Adrenal gland (tissue), 9 donors: ENCODE measurements at regions not wholly inside any gene's neighbourhood (a gene's known extent, or its start where the extent isn't known, plus 50 kb on each side); places are given as distances from the start of the nearest gene placed in this dataset.

Experiments
- DNase-seq, 7 donors: peaks; one replicate each; pipeline ENCODE4 v3.0.0-alpha.2; 2019 to 2020
- H3K27ac ChIP-seq, 5 donors: fragments of 200-600 bp; sonication (generic) in 4 of 5; 1 replicate in 3 of 5; 2 replicates in 2 of 5; pipeline versions ENCODE4 v1.5.1 to v1.8.0; 2016 to 2020; ENCODE audit warnings: mild to moderate bottlenecking in 1 of 5
- H3K27me3 ChIP-seq: fragments of 200-600 bp; 2 replicates; pipeline ENCODE4 v1.8.0; 2021
- H3K36me3 ChIP-seq, 2 donors: fragments of 200-600 bp; replicated peaks in 1 of 2; 1 replicate in 1 of 2; 2 replicates in 1 of 2; pipeline versions ENCODE4 v1.5.1 to v1.8.0; 2018 to 2022
- H3K4me1 ChIP-seq, 2 donors: fragments of 200-600 bp; replicated peaks in 1 of 2; 1 replicate in 1 of 2; 2 replicates in 1 of 2; pipeline versions ENCODE4 v1.5.1 to v1.8.0; 2018 to 2021
- H3K4me3 ChIP-seq, 4 donors: fragments of 200-600 bp; sonication (generic) in 3 of 4; one replicate each; pipeline ENCODE4 v1.5.1; 2016 to 2018
- H3K9me3 ChIP-seq, 3 donors: fragments of 200-600 bp; sonication (generic) in 1 of 3; replicated peaks in 1 of 3; 1 replicate in 2 of 3; 2 replicates in 1 of 3; pipeline versions ENCODE4 v1.5.1 to v1.8.0; 2016 to 2021
- POLR2A ChIP-seq, 2 donors: fragments of 450-650 bp; IDR thresholded peaks; one replicate each; pipeline ENCODE4 v1.6.1; 2017; ENCODE audit warnings: antibody characterized with exemption in 2 of 2, mild to moderate bottlenecking in 2 of 2, moderate library complexity in 1 of 2
- WGBS, 4 donors: extraction: QIAGEN DNeasy Blood & Tissue Kit in 2 of 4; methylation state at CpG; one replicate each; pipeline versions ENCODE4 v1.1.5 to v1.1.7; 2013 to 2017; 5-methylcytosine and 5-hydroxymethylcytosine counted together
- intact Hi-C, 2 donors: fragments of 100-400 bp; cut with DNase I; formaldehyde crosslinking; loops; one replicate each; pipeline versions ENCODE4 v1.14.1 to v1.15.0; 2022 to 2023
- TF ChIP-seq, protein P1 (sequence below), 6 experiments: fragments of 450-650 bp in 4 of 6; fragments of 200-600 bp in 2 of 6; sonication (generic) in 1 of 6; IDR thresholded peaks; 1 replicate in 5 of 6; 2 replicates in 1 of 6; pipeline versions ENCODE4 v1.5.1 to v1.8.0; 2016 to 2021; ENCODE audit warnings: antibody characterized with exemption in 6 of 6, mild to moderate bottlenecking in 2 of 6, moderate library complexity in 1 of 6
- donor health status: healthy with polysubstance abuse.
- donor health status: Bipolar disorder and iron deficiency.
- donor health status: DM: yes; HTN: yes; CAD: no.
- donor health status: DM: no; HTN: no; CAD: no.
- donor health status: DM: no; HTN: no; CAD: no.

DNA sequence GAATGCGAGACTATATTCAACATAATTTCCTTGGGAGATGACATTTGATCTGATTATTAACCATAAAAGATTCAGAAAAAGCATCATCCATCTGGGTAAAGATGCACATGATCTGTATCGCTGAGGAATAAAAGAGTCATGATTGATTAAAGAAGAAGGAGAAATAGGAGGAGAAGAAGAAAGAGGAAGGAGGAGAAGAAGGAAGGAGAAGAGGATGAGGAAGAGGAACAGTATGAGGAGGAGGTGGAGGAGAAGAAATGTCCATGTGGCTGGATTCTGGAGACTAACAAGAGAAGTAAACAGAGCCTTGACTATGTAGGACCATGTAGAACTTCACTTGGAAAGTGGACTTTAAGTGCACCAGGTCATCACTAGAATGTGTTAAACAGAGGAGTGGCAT lies 947.4 kb downstream of the LRFN5 start:
- H3K4me1 ChIP-seq: no peaks in the 10 kb centered on the region
- no peak overlapping the region for H3K4me3 ChIP-seq
- TF ChIP-seq, protein P1, sequence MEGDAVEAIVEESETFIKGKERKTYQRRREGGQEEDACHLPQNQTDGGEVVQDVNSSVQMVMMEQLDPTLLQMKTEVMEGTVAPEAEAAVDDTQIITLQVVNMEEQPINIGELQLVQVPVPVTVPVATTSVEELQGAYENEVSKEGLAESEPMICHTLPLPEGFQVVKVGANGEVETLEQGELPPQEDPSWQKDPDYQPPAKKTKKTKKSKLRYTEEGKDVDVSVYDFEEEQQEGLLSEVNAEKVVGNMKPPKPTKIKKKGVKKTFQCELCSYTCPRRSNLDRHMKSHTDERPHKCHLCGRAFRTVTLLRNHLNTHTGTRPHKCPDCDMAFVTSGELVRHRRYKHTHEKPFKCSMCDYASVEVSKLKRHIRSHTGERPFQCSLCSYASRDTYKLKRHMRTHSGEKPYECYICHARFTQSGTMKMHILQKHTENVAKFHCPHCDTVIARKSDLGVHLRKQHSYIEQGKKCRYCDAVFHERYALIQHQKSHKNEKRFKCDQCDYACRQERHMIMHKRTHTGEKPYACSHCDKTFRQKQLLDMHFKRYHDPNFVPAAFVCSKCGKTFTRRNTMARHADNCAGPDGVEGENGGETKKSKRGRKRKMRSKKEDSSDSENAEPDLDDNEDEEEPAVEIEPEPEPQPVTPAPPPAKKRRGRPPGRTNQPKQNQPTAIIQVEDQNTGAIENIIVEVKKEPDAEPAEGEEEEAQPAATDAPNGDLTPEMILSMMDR (IDR thresholded peaks at IDR 0.05): no peak
- no peak for TF ChIP-seq POLR2A (IDR thresholded peaks at IDR 0.05)
- H3K27me3 ChIP-seq: no peaks in the 10 kb centered on the region
- 82 to 89% (median 86%) methylated on average over 2 of the region's 2 CpGs for WGBS, 4 donors
- DNase-seq: no peak
- H3K36me3 ChIP-seq: no peaks in the 10 kb centered on the region
- no peak overlapping the region for H3K27ac ChIP-seq
- no peaks in the 10 kb centered on the region for H3K9me3 ChIP-seq
- intact Hi-C loops: no loop called here

DNA sequence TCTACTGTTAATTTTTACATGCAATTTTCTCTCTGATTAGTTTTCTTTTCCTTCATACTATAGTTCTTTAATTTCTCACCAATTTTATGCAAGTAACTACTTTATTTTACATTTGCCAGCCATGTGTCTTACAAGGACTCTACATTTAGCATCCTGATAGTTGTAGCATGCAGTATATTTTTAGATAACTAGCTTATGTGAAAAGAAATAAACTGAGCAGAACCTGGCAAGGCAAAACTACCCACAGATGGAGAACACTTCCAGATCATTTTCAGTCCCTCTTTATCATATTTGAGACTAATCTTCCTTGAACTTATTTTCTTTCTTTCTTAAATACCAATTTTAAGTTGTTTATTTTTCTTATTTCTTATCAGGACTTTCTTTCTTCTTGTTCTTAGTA lies 943.6 kb downstream of the LRFN5 start:
- intact Hi-C loops: no loop called here
- no peak overlapping the region for H3K27ac ChIP-seq
- H3K9me3 ChIP-seq: no peaks in the 10 kb centered on the region
- no peaks in the 10 kb centered on the region for H3K27me3 ChIP-seq
- DNase-seq: no peak
- H3K4me3 ChIP-seq: no peak overlapping the region
- no peaks in the 10 kb centered on the region for H3K36me3 ChIP-seq
- no peak for TF ChIP-seq POLR2A (IDR thresholded peaks at IDR 0.05)
- TF ChIP-seq, protein P1 (IDR thresholded peaks at IDR 0.05): no peak
- no peaks in the 10 kb centered on the region for H3K4me1 ChIP-seq

DNA sequence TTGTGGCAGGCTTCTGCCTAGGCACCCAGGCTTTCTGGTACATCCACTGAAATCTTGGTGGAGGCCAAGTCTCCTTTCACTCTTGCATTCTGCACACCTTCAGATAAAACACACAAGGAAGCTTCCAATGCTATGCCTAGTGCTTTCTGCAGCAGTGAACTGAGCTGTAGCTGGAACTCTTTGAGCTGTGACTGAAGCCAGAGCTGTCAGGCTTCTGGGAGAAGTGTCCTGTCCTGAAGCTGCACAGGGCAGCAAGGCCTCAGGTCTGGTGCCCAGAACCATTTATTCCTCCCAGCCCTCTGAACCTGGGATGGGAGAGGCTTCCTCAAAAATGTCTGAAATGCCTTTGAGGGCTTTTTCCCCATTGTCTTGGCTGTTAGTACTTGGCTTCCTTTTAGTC lies 941.7 kb downstream of the LRFN5 start:
- no peak overlapping the region for H3K27ac ChIP-seq
- intact Hi-C loops: no loop called here
- TF ChIP-seq, protein P1 (IDR thresholded peaks at IDR 0.05): no peak
- TF ChIP-seq POLR2A (IDR thresholded peaks at IDR 0.05): no peak
- no peak for DNase-seq
- no peaks in the 10 kb centered on the region for H3K36me3 ChIP-seq
- H3K27me3 ChIP-seq: no peaks in the 10 kb centered on the region
- no peak overlapping the region for H3K4me3 ChIP-seq
- H3K9me3 ChIP-seq: no peaks in the 10 kb centered on the region
- H3K4me1 ChIP-seq: no peaks in the 10 kb centered on the region

DNA sequence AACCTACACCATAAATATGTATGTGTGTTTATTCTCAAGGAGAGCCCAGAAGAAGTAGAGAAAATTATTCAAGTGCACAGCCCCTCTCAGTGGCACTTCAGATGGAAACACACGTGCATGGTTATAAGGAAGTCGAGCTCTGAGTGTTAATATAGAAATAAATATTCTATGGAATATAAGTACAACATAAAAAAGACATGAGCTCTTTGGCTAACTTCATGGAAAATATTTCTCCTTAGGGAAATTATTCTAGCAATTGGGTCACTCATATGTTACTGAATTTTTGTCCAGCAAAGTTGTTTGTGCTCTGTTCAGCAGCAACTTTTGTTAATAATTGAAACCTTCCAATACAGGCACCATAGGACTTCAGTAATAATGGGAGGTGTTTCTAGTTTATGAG lies 939.0 kb downstream of the LRFN5 start:
- no peaks in the 10 kb centered on the region for H3K36me3 ChIP-seq
- no peak overlapping the region for H3K27ac ChIP-seq
- H3K27me3 ChIP-seq: no peaks in the 10 kb centered on the region
- H3K4me3 ChIP-seq: no peak overlapping the region
- intact Hi-C loops: no loop called here
- DNase-seq: no peak
- no peak for TF ChIP-seq POLR2A (IDR thresholded peaks at IDR 0.05)
- TF ChIP-seq, protein P1 (IDR thresholded peaks at IDR 0.05): no peak
- no peaks in the 10 kb centered on the region for H3K9me3 ChIP-seq
- no peaks in the 10 kb centered on the region for H3K4me1 ChIP-seq
- 54 to 71% (median 66%) methylated on average over 2 of the region's 2 CpGs for WGBS, 4 donors
